ENCODE measurements at regions not wholly inside any gene's neighbourhood (a gene's known extent, or its start where the extent isn't known, plus 50 kb on each side); places are given as distances from the start of the nearest gene placed in this dataset.
A peak's percentile ranks its signal among the peaks of the same experiment; 100 is the strongest.

DNA sequence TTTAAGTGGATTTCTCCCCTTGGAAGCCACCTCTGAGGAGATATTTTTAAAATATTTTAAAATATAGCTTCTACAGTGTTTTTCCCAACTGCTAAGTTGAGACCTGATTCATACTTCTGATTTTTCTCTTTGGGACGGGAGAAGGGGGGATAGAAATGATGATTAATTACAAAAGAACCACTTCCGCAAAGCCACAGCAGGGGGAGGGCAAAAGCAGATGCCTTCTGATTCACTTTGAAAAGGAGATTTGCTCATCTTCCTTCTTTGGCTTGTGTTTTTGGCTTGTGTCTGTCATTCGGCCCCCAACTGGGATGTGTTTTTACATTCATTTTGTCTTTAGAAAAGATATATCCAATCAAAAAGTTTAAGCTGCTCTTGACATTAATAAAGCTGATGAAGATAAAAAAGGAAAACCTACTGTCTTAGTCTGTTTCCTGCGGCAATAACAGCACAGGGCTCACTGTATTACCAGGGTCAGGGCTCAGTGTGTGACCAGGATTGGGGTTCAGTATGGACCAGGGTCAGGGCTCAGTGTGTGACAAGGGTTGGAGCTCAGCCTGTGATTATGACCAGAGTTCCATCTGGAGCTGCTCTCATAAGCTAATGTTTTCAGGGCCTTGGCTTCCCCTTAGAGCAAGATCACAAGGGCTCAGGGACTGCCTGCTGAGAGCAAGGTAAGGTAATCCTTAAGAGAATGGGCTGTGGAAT lies 223.2 kb downstream of the MTHFS start:
- no peak for DNase-seq

DNA sequence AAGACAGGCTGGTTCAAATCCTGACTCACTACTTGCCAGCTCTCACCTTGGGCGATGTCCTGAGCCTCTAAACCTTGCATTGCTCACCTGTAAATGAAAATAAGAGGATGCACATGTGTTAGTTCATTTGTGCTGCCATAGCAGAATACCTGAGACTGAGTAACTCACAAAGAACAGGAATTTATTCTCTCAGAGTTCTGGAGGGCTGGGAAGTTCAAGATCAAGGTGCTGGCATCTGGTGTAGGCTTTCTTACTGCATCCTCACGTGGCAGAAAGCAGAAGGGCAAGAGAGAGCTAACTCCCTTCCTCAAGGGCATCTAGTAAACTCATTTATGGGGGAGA lies 222.7 kb downstream of the MTHFS start:
- no peak for DNase-seq

DNA sequence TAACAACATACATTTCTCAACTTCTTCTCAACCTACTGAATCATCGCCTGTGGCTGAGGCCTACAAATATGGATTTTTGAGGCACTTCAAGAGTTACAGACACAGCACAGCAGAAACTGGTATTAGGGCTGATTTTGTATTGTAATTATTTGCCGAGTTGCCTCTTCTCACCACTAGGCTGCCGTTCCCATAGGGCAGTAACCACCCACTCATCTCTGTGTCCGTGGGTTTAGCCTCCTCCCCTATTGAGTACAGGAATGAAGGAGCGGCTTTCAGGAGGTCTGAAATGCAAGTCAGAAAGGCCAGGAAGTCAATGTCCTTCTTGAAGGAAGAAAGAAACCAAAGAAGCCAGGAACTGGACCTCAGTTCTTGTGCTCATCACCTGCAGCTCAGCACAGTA lies 220.8 kb downstream of the MTHFS start:
- DNase-seq, result no peak

DNA sequence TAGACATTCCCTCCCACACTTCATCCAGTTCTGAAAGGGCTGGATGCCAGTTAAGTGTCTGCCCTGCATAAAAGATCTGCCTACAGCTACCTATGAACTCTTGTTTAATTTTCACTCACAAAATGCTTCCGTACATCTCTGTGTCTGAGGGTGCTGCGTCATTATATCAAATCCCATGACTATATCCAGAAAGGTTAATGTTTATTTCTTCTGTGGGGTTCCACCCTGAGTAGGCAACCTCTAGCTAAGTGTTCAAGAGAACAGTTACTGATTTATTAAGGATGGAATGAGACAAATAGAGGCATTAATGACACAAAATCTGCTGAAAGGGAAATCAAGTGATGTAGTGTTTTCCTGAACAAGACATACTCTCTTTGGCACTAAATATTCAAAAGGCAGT lies 220.2 kb downstream of the MTHFS start:
- no peak for DNase-seq

DNA sequence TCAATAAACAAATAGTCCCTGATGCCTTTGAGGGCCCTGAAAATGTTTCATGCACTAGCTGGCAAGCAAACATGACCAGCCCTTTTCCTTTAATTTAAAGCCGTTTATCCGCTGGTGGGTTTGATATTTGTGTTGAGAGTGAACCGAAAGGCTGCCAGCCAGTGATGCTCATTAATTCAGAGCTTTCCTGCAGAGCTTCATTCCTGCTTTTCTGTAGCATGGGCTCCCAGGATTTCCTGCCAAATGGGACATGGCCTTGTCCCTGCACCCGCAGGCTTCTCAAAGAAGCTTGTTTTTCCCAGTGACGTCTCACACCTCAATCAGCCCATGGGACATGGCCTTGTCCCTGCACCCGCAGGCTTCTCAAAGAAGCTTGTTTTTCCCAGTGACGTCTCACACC lies 219.6 kb downstream of the MTHFS start:
- no peak for DNase-seq

DNA sequence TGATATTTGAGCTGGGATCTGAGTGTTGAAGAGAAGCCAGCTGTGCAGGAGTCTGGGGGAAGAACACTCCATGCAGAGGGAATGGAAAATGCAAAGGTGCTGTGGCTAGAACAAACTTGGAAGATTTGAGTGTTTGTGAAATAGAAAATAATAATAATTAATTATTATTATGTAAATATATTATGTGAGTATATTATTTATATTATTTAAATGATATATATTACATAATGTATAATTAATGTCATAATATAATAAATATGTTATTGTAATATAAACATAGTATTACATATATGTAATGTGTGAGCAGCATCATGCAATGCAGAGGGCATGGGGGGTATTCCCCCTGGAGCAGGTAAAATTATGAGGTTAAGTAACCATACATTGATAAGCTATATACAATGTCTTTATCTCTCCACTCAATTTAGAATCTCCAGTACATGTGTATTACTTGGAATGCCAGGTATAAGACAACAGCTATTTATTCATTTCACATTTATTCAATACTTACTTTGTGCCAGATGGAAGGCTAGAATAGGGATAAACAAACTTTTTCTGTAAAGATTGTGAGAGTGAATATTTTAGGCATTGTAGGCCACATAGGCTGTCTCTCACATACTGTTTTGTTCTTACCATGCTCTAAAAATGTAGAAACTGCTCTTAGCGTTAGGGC lies 218.6 kb downstream of the MTHFS start:
- no peak for DNase-seq

DNA sequence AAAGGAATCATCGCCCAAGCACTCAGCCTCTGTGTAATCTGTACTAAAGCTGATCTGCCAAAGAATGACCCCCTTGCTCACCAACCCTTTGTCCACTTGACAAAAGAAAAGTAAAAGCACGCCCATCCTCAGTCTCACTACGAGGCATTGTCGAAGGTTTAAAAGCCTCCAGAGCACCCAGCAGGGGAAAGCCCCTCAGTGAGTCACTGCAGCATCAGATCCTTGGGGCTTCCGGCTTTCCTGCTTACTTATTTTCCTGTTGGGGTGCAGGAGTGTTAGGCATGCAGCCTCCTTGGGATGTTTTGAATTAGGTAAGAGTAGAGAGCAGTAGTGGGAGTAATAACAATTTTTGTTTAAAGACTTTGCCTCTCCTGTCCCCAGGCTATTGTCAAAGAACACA lies 216.1 kb downstream of the MTHFS start:
- no peak for DNase-seq

DNA sequence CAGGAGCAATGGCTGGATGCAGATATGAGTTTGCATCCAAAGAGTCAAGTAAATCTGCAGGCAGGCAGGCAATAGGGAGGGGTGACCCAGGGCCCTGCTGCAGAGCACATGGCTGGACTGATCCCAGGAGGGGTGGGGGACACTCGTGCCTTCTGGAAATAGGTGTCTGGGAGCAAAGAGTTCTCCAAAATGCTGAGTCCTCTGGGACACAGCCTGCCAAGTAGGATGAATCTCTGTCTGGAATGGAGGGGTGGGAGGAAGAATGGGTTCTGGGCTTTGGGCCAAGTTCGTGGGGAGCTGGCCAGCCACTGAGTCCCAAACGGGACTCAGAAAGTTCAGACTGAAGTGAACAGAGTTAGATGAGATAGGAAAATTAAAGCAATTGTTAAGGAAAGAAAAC lies 214.5 kb downstream of the MTHFS start:
- DNase-seq, result no peak

DNA sequence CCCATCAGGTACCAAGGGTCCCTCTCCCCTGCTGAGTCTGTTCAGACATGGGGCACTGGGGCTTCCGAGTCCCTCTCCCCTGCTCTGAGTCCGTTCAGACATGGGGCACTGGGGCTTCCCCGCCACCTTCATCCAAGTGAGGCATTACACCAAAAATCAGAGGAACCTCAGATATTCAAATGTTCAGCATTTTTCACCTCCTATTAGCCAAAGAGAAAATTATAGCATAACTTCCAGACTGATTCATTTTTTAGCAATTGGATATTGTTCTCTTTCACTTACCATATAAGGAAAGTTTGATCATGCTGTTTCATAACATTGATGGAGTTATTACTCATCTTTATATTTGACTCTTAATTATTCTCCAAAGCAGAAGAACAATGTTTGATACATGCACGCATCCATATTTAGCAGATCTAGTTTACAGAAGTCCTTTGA lies 213.9 kb downstream of the MTHFS start:
- DNase-seq, result no peak

- no peak for DNase-seq
Measured at GRCh38 chr15:79689030-79689429, 207.8 kb downstream of the MTHFS start.

GRCh38 chr15:79700951-79701480 lies 195.8 kb downstream of the MTHFS start:
- no peak for DNase-seq

- DNase-seq, result no peak
Measured at GRCh38 chr15:79702621-79703020, 194.2 kb downstream of the MTHFS start.

GRCh38 chr15:79721256-79721655 lies 175.6 kb downstream of the MTHFS start:
- no peak for DNase-seq

- DNase-seq, result no peak
Measured at GRCh38 chr15:79724312-79724711, 172.5 kb downstream of the MTHFS start.

- no peak for DNase-seq
Measured at GRCh38 chr15:79724804-79725203, 172.0 kb downstream of the MTHFS start.

DNA sequence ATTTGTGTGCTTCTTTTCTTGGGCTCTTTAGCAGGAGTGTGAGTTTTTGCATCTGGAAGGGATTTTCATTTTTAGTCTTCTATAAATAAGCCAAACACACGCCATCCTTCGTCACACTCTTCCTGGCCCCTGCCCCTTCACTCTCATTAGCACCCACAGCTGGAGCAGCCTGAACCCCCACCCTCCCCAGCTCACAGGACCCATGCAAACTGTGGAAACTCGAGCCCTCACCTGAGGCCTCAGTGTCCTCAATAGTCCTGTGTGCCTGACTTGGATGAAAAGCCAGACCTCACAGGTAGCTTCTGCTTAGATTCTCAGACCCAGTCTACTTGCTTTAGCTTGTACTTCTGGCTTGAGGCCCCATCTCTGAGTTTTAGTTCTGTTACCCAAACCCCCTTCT lies 167.9 kb downstream of the MTHFS start:
- no peak for DNase-seq

GRCh38 chr15:79736435-79737000 lies 160.3 kb downstream of the MTHFS start:
- no peak for DNase-seq

DNA sequence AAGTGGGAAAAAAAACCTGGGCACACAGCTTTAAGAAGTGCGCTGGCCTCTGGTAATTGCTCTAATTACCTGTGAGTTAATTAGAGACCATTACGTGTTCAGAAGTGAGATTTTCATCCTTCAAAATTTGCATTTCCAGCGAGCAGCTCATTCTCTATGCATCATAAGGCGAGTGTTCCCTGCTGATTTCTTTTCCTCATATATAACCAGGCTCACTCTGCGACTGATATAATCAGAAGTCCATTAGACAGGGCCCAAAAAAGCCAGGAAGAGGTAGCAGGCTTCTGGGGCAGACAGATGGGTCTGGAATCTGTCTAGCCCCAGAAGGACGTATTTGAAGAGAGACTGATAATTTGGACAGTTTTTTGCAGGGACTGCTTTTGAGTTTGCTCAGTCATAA lies 158.7 kb downstream of the MTHFS start:
- no peak for DNase-seq

DNA sequence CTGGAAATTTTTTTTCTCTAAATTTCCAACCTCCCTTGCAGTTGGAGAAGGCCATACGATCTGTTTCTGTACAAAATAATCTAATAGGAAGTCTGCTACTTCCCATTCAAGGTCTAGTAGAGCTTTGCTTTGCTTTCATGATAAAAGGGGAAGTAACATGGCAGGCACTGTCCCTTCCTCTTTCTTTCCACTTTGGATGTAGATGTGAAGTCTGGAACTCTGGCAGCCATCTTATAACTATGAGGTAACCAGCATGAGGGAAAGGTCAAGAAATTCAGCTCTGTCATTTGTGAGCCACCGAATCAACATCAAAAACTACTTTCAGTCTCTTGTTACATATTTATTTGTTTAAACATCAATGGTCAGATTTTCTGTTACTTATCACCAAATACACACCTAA lies 156.3 kb downstream of the MTHFS start:
- no peak for DNase-seq

DNA sequence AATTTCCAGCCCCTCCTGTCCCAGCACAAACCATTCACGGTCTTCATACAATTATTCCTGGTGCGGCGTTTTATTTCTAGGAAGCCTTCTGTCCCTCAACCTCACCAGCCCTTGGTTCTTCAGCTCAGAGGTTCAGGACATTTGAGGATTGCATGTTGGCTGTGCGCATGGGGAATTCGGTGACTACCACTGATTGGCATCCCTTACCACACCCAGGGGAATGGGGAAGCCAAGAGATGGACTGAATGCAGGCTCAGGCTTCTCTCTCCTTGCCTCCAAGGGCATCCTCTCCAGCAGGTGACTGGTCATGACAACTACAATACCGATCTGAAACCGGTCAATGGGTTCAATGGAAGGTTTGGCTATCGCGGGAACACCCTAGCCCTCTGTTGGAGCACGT lies 153.8 kb downstream of the MTHFS start:
- DNase-seq, result no peak

DNA sequence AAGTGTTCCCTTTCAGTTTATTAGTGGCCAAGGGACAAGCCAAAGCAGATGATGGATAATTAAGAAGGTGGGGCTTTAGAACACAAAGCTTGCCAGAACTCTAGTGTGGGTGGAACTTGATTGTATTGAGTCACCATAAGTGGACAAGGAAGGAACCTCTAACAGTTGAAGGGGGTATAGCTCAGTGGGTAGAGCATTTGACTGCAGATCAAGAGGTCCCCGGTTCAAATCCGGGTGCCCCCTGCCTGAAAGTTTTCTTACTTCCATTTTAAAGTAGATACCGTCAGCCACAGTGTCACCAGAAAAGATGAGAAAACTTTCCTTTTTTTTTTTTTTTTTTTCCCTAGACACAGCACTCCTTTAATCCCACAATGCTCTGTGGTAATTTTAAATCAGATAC lies 152.3 kb downstream of the MTHFS start:
- peak; percentile 34 for DNase-seq

DNA sequence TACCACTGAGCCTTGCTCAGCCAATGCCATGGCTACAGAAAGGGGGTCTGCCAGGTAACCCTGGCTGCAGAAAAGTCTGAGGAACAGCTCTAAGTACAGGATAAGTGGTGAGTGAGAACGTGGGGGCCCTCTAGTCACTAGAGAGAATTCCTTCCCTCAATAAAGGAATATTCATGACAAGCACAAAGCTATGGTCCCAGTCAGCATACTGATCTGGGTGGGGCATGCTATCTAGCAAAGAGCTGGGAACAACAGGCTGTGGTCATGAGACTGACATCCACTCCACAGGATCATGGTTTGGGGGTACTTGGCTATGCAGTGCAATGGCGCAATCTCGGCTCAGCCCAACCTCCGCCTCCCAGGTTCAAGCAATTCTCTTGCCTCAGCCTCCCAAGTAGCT lies 140.4 kb downstream of the MTHFS start:
- no peak for DNase-seq

DNA sequence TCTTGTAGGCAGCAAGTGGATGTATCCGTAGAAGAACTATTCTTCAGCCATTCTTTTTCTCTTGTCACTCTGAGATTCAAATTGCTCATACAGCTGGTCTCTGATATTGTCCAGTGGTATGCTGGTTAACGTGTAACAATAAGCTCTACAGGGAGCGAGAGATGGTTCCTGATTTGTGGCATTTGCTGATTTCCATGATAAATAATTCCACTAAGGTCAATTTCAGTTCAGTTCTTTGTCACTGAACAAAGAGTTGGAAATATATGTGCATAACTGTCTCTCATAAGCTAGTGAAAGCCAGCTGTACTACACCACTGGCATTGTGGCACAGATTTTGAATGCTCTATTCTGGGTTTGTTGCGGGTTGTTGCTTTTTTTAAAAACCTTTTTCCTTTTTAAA lies 131.7 kb downstream of the MTHFS start:
- DNase-seq, result no peak

- DNase-seq, result peak; percentile 9
Measured at GRCh38 chr15:79769069-79769481, 127.7 kb downstream of the MTHFS start.
